CD4-positive, alpha-beta memory T cell (primary cell): ENCODE measurements at regions not wholly inside any gene's neighbourhood (a gene's known extent, or its start where the extent isn't known, plus 50 kb on each side); places are given as distances from the start of the nearest gene placed in this dataset.

Experiments
- CTCF ChIA-PET: fragments of 350-600 bp; sonication (Branson Sonifier 250); formaldehyde crosslinking; loops from one replicate; lab custom pipeline; 2021; ENCODE audit warnings: inconsistent platforms; ENCODE audit not compliant: partially characterized antibody; lab: Charles Lee
- POLR2A ChIA-PET: fragments of 350-600 bp; sonication (Branson Sonifier 250); formaldehyde crosslinking; loops from one replicate; lab custom pipeline; 2021; ENCODE audit not compliant: partially characterized antibody; lab: Charles Lee
- DNase-seq, 5 donors: peaks; one replicate each; pipeline versions ENCODE4 v3.0.0 to v3.0.0-alpha.2; 2020 to 2022; ENCODE audit warnings: mixed read lengths in 1 of 5
- H3K27ac ChIP-seq: one replicate; pipeline ENCODE4 v1.7.0; 2013; ENCODE audit warnings: low read depth, low read length
- H3K27me3 ChIP-seq: 2 replicates; pipeline ENCODE4 v1.7.0; 2013; ENCODE audit warnings: mild to moderate bottlenecking, low read length, moderate library complexity; ENCODE audit not compliant: insufficient read depth
- H3K36me3 ChIP-seq: 2 replicates; pipeline ENCODE4 v1.7.0; 2013; ENCODE audit warnings: mild to moderate bottlenecking, low read length, moderate library complexity; ENCODE audit not compliant: insufficient read depth
- H3K4me1 ChIP-seq: 2 replicates; pipeline ENCODE4 v1.7.0; 2013; ENCODE audit warnings: mild to moderate bottlenecking, low read length, moderate library complexity; ENCODE audit not compliant: insufficient read depth
- H3K4me3 ChIP-seq, 2 donors: one replicate each; pipeline ENCODE4 v1.7.0; 2013; ENCODE audit warnings: low read length in 2 of 2, mild to moderate bottlenecking in 1 of 2
- H3K9me3 ChIP-seq, 2 donors: one replicate each; pipeline ENCODE4 v1.7.0; 2013; ENCODE audit warnings: low read length in 2 of 2, control low read depth in 1 of 2; ENCODE audit not compliant: control insufficient read depth in 1 of 2
- H3K27ac Mint-ChIP-seq, 7 donors: one replicate each; pipeline ENCODE4 v1.8.0; 2020 to 2021; ENCODE audit warnings: mixed read lengths in 7 of 7, mild to moderate bottlenecking in 6 of 7, inconsistent platforms in 3 of 7, moderate library complexity in 3 of 7
- H3K27me3 Mint-ChIP-seq, 2 donors: one replicate each; pipeline ENCODE4 v1.8.0; 2020 to 2021; ENCODE audit warnings: mixed read lengths in 2 of 2
- H3K36me3 Mint-ChIP-seq, 2 donors: one replicate each; pipeline ENCODE4 v1.8.0; 2020 to 2021; ENCODE audit warnings: mixed read lengths in 2 of 2, inconsistent platforms in 1 of 2, mild to moderate bottlenecking in 1 of 2
- H3K4me1 Mint-ChIP-seq, 4 donors: one replicate each; pipeline ENCODE4 v1.8.0; 2020 to 2021; ENCODE audit warnings: mixed read lengths in 4 of 4, mild to moderate bottlenecking in 1 of 4
- H3K4me3 Mint-ChIP-seq, 8 donors: one replicate each; pipeline ENCODE4 v1.8.0; 2020 to 2021; ENCODE audit warnings: mixed read lengths in 8 of 8, mild to moderate bottlenecking in 7 of 8, moderate library complexity in 6 of 8, inconsistent platforms in 3 of 8
- H3K9me3 Mint-ChIP-seq, 8 donors: one replicate each; pipeline ENCODE4 v1.8.0; 2020 to 2021; ENCODE audit warnings: mixed read lengths in 8 of 8, mild to moderate bottlenecking in 5 of 8, inconsistent platforms in 3 of 8, moderate library complexity in 1 of 8
- intact Hi-C: fragments of 100-400 bp; cut with micrococcal nuclease; formaldehyde crosslinking; loops from one replicate; pipeline ENCODE4 v1.15.1; 2023

DNA sequence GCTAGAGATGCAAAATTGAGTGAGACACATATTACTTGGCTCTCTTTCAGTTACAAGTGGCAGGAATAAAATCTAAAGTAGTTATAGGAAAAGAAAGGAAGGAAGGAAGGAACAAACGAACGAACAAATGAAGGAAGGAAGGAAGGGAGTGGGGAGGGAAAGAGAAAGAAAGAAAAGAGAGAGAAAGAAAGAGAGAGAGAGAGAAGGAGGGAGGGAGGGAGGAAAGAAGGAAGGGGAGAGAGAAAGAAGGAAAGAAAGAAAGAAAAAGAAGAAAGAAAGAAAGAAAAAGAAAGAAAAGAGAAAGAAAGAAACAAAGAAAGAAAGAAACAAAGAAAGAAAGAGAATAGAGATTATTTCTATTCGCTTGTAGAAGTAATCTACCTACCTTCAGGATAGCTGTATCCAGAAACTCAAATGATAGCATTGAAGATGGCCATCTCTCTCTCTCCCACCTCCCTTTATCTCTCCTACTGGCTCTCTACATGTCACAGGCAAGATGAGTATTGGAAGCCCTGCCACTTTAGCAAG lies 229.7 kb upstream of the TLE3 start:
- Histone ChIP-seq H3K36me3 (no peaks in the 10 kb centered on the region), H3K4me3 (no peak overlapping the region), H3K27me3 (no peaks in the 10 kb centered on the region), H3K4me1 (no peaks in the 10 kb centered on the region), H3K9me3 (no peaks in the 10 kb centered on the region), H3K27ac (no peak overlapping the region)
- no peak overlapping the region for H3K4me3 Mint-ChIP-seq
- no peaks in the 10 kb centered on the region for H3K36me3 Mint-ChIP-seq
- DNase-seq: no peak
- H3K4me1 Mint-ChIP-seq: no peaks in the 10 kb centered on the region
- H3K27ac Mint-ChIP-seq: no peak overlapping the region
- no peaks in the 10 kb centered on the region for H3K27me3 Mint-ChIP-seq
- CTCF ChIA-PET: interaction anchor here (1.3 kb wide), 1 partner anchor 7 kb away, joined by 3 read pairs; no protein-coding TSS in a partner anchor
- POLR2A ChIA-PET: no interaction called here
- H3K9me3 Mint-ChIP-seq: peaks cover 0 to 6% (median 0%) of the 10 kb centered on the region in 8 donors
- intact Hi-C loops: no loop called here

DNA sequence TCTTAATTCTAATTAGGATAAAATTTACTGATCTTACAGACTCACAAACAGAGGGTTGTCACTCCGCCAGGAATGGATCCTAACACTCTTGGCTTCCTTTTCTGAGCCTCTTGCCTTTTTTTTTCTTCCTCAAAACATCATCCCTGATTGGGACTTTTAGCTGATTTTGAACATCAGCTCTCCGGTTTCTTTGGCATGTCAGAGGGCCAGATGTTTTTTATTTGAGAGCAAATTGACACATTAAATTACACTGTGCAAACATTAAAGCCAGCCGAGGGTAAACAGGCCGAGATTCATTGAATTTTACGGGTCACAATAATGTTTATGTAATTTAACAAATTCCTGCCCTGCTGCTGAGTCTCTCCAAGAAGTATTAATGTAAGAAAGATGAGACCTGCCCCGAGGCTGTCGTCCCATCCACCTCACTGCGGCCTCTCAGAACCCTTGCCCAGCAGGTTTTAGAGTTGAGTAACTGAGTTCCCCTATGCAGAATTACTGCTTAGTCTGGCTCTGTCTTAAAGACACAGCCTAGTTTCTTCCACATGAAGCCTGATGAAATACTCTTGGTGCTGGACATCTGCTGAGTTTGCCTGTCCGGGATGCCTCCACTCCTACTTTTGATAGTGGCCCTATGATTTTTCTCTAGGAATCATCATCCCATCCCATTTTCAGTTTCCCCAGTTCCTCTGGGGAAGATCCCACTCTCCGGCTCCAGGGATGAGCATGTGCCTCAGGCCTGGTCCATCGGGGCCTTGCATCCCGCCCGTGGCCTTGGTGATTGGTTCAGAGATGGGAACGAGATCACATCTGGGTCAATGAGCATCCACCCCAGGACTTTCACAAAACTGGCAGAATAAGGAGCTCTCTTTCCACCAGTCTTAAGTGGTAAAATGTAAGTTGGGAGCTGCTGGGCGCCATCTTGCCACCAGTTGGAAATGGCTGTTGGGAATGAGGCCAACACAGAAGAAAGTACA lies 226.6 kb upstream of the TLE3 start:
- no peak for DNase-seq
- no peaks in the 10 kb centered on the region for H3K27me3 ChIP-seq
- Mint-ChIP-seq H3K27ac (no peak overlapping the region), H3K27me3 (no peaks in the 10 kb centered on the region), H3K9me3 (no peaks in the 10 kb centered on the region), H3K4me1 (peaks cover 0 to 1% (median under 1%) of the 10 kb centered on the region in 4 donors), H3K4me3 (no peak overlapping the region), H3K36me3 (no peaks in the 10 kb centered on the region)
- CTCF ChIA-PET: no interaction called here
- H3K36me3 ChIP-seq: no peaks in the 10 kb centered on the region
- intact Hi-C loops: no loop called here
- H3K9me3 ChIP-seq: no peaks in the 10 kb centered on the region
- no peaks in the 10 kb centered on the region for H3K4me1 ChIP-seq
- H3K27ac ChIP-seq: no peak overlapping the region
- no peak overlapping the region for H3K4me3 ChIP-seq
- POLR2A ChIA-PET: no interaction called here

DNA sequence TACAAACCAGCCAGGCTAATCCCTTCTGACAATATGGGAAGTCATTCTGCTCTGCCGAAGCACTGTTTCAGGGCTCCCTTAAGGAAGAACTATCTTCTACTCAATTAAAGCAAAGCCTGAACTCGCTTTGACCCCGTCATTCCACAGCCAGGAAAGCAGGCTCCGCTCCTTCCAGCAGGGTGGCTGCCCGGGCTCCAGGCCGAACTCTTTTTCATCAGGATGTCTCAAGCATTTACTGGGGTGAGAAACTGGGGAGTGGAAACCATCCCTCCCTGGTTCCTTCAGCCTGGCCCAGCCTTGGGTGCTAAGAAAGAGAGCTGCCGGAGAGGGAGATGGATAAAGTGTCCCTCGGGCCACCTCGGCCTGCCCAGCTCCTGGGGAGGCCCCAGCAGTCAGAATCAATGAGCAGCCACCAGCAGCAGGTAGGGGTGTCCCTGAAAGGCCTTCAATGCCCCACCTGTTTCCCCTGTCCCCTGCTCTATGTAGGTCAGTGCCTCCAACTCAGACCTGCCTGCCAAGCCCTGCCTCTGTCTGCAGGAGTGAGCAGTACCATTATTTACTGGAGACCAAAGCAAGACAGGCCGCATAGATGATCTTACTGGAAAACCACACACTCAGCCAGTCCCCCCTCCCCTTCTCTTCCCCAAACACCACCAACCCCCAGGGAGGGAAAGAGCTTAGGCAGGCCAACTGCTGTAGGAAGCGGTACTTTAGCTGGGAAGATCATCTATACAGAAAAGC lies 225.6 kb upstream of the TLE3 start:
- no peaks in the 10 kb centered on the region for H3K27me3 ChIP-seq
- DNase-seq: no peak
- POLR2A ChIA-PET: no interaction called here

DNA sequence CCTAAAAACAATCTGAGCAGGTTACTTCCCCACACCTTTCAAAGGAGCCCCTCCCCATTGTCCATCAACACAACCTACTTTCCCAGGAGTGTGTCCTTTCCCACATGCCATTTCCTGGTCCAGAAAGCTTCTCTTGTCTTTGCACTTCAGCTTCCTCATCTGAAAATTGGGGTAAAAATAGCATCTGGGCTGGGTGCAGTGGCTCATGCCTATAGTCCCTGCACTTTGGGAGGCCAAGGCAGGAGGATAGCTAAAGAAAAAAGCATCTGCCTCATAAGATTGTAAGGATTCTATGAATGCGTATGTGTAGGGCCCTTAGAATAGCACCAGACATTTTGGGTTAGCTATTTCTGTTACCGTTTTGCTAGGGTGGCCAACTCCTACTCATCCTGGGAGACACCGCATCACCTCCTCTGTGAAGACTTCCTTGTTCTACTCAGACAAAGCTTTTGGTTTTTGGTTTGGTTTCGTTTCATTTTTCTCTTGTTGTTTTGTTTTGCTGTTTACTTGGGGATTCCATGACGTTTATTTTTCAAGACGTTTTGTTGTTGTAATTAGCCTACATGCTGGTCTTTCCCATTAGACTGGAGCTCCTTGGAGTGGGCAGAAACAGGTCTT lies 224.4 kb upstream of the TLE3 start:
- Mint-ChIP-seq H3K36me3 (no peaks in the 10 kb centered on the region), H3K9me3 (peaks cover 0 to 2% (median 0%) of the 10 kb centered on the region in 8 donors), H3K27ac (no peak overlapping the region), H3K4me3 (no peak overlapping the region), H3K27me3 (no peaks in the 10 kb centered on the region), H3K4me1 (peaks cover 0 to 1% (median under 1%) of the 10 kb centered on the region in 4 donors)
- no peaks in the 10 kb centered on the region for H3K4me1 ChIP-seq
- intact Hi-C loops: no loop called here
- ChIA-PET POLR2A (no interaction called here), CTCF (no interaction called here)
- DNase-seq: no peak
- no peak overlapping the region for H3K27ac ChIP-seq
- no peak overlapping the region for H3K4me3 ChIP-seq
- no peaks in the 10 kb centered on the region for H3K9me3 ChIP-seq
- H3K27me3 ChIP-seq: no peaks in the 10 kb centered on the region
- H3K36me3 ChIP-seq: no peaks in the 10 kb centered on the region

More for the DNA sequence above, 225.6 kb upstream of the TLE3 start:
- CTCF ChIA-PET: no interaction called here
- Histone ChIP-seq H3K27ac (no peak overlapping the region), H3K36me3 (no peaks in the 10 kb centered on the region), H3K9me3 (no peaks in the 10 kb centered on the region), H3K4me3 (no peak overlapping the region), H3K4me1 (no peaks in the 10 kb centered on the region)
- Mint-ChIP-seq H3K27ac (no peak overlapping the region), H3K9me3 (peaks cover 0 to 2% (median 0%) of the 10 kb centered on the region in 8 donors), H3K4me3 (no peak overlapping the region), H3K4me1 (peaks cover 0 to 1% (median under 1%) of the 10 kb centered on the region in 4 donors), H3K36me3 (no peaks in the 10 kb centered on the region), H3K27me3 (no peaks in the 10 kb centered on the region)
- intact Hi-C loops: no loop called here

DNA sequence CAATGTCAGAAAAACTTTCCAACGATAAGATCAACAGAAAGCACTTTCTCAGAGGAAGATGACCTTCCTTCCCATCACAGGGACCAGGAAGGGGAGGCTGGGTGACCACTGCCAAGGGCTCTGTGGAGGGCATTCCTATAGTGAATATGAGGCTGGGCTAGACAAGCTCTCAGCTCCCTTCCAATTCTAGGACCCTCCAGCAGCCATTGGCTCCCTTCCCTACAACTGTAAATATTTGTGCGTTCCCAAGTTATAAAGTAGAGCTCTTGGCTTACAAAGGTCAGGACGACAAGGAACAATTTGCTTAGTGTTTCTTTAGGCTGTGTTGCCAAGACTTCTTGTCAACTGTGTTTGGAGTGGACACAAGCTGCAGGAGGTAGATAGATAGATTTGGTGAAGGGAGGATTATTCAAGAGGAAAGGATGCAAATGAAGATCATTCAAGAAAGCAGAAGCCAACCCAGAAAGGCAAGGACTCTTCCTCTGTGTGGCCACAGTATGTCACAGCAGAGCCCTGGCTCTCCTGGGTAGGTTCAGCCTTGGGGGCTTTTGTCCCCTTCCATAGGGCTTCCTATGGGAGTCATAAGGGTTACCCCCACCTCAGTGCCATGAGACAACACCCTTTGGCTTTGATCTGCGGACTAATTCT lies 223.6 kb upstream of the TLE3 start:
- H3K9me3 ChIP-seq: no peaks in the 10 kb centered on the region
- peaks cover 0 to 1% (median under 1%) of the 10 kb centered on the region in 4 donors for H3K4me1 Mint-ChIP-seq
- no peak for DNase-seq
- POLR2A ChIA-PET: no interaction called here
- H3K4me1 ChIP-seq: no peaks in the 10 kb centered on the region
- intact Hi-C loops: no loop called here
- H3K27ac Mint-ChIP-seq: peak overlapping the region in 1 of 7 donors; percentile 74
- H3K36me3 ChIP-seq: no peaks in the 10 kb centered on the region
- H3K4me3 ChIP-seq: no peak overlapping the region
- no peaks in the 10 kb centered on the region for H3K27me3 ChIP-seq
- H3K27me3 Mint-ChIP-seq: no peaks in the 10 kb centered on the region
- CTCF ChIA-PET: no interaction called here
- no peak overlapping the region for H3K27ac ChIP-seq
- H3K36me3 Mint-ChIP-seq: no peaks in the 10 kb centered on the region
- no peak overlapping the region for H3K4me3 Mint-ChIP-seq
- H3K9me3 Mint-ChIP-seq: peaks cover 0 to 2% (median 0%) of the 10 kb centered on the region in 8 donors

DNA sequence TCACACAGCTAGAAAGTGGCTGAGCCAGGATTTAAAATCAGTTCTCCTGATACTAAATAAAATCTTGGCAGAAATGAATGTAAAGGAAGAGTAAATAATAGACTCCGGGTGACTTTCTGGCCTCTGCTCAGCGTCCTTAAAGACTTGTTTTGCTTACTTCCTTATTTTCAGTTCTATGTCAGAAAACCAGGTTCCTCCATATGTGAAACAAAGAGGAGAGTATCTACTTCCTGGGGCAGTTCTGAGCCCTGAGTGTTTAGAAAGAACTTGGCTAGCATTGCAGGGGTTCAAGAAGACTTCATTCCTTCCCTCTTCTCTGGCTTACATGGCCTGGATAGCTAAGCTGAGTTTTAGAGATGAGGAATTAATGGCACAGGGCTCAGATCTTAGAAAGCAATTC lies 222.8 kb upstream of the TLE3 start:
- Histone ChIP-seq H3K4me1 (no peaks in the 10 kb centered on the region), H3K4me3 (no peak overlapping the region), H3K27me3 (no peaks in the 10 kb centered on the region), H3K27ac (no peak overlapping the region), H3K36me3 (no peaks in the 10 kb centered on the region), H3K9me3 (no peaks in the 10 kb centered on the region)
- no peak overlapping the region for H3K27ac Mint-ChIP-seq
- H3K4me3 Mint-ChIP-seq: no peak overlapping the region
- ChIA-PET POLR2A (no interaction called here), CTCF (no interaction called here)
- H3K36me3 Mint-ChIP-seq: no peaks in the 10 kb centered on the region
- intact Hi-C loops: no loop called here
- H3K9me3 Mint-ChIP-seq: peaks cover 0 to 2% (median 0%) of the 10 kb centered on the region in 8 donors
- H3K27me3 Mint-ChIP-seq: no peaks in the 10 kb centered on the region
- H3K4me1 Mint-ChIP-seq: peaks cover 0 to 1% (median under 1%) of the 10 kb centered on the region in 4 donors
- DNase-seq: no peak
